ENCODE measurements at regions not wholly inside any gene's neighbourhood (a gene's known extent, or its start where the extent isn't known, plus 50 kb on each side); places are given as distances from the start of the nearest gene placed in this dataset.

DNA sequence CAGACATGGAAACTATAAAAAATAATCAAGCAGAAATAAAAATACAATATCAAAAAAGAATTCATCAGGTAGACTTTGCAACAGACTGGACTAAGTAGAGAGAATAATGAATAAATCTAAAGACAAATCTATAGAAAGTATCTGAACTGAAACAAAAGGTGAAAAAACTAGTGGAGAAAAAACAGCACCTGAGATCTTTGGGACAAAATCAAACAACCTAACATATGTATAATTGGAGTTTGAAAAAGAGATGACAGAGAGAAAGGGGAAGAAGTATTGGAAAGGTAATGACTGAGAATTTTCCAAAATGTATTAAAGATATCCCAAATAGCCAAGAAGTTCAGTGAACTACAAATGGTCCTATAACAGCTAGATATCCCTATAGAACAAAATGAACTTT lies 245.4 kb downstream of the IPO8 start:
- H3K4me3 ChIP-seq (ENCODE audit: low read depth in 1 of 3, low read length in 3 of 3) = no peak overlapping the region
- H3K27me3 ChIP-seq (ENCODE audit: control insufficient read depth in 4 of 4, insufficient read depth in 4 of 4, low read length in 3 of 4) = no peaks in the 10 kb centered on the region
- H3K36me3 ChIP-seq (ENCODE audit: control insufficient read depth in 4 of 4, insufficient read depth in 3 of 4, low read depth in 1 of 4, low read length in 3 of 4) = no peaks in the 10 kb centered on the region
- TF ChIP-seq, protein P1, sequence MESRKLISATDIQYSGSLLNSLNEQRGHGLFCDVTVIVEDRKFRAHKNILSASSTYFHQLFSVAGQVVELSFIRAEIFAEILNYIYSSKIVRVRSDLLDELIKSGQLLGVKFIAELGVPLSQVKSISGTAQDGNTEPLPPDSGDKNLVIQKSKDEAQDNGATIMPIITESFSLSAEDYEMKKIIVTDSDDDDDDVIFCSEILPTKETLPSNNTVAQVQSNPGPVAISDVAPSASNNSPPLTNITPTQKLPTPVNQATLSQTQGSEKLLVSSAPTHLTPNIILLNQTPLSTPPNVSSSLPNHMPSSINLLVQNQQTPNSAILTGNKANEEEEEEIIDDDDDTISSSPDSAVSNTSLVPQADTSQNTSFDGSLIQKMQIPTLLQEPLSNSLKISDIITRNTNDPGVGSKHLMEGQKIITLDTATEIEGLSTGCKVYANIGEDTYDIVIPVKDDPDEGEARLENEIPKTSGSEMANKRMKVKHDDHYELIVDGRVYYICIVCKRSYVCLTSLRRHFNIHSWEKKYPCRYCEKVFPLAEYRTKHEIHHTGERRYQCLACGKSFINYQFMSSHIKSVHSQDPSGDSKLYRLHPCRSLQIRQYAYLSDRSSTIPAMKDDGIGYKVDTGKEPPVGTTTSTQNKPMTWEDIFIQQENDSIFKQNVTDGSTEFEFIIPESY (IDR thresholded peaks at IDR 0.05) = no peak
- no peak for TF ChIP-seq HNF4A (conservative IDR thresholded peaks at IDR 0.05)
- no peak for TF ChIP-seq FOXA2 (IDR thresholded peaks at IDR 0.05)
- TF ChIP-seq JUND (IDR thresholded peaks at IDR 0.05) = no peak
- TF ChIP-seq REST (IDR thresholded peaks at IDR 0.05) = no peak
- no peak for TF ChIP-seq ATF3 (IDR thresholded peaks at IDR 0.05)
- TF ChIP-seq GABPA (IDR thresholded peaks at IDR 0.05 in 1 of 2, conservative IDR thresholded peaks at IDR 0.05 in 1 of 2) = no peak
- no peak for TF ChIP-seq MAX (IDR thresholded peaks at IDR 0.05)
- TF ChIP-seq HNF4G (IDR thresholded peaks at IDR 0.05) = no peak
- TF ChIP-seq RAD21 (IDR thresholded peaks at IDR 0.05) = no peak
- no peak for TF ChIP-seq SP1 (IDR thresholded peaks at IDR 0.05)
- TF ChIP-seq RXRA (IDR thresholded peaks at IDR 0.05) = no peak
- TF ChIP-seq FOXA1 (IDR thresholded peaks at IDR 0.05) = no peak
- no peak for DNase-seq (ENCODE audit: low spot score)
- H3K27ac ChIP-seq (ENCODE audit: low read depth in 1 of 2, low read length in 2 of 2) = no peak overlapping the region
- no peaks in the 10 kb centered on the region for H3K4me1 ChIP-seq (ENCODE audit: control insufficient read depth in 4 of 4, insufficient read depth in 4 of 4, low read length in 3 of 4)
- H3K9me3 ChIP-seq (ENCODE audit: control insufficient read depth in 4 of 4, low read length in 3 of 4) = peaks cover 0 to 5% (median 3%) of the 10 kb centered on the region in 4 donors
- no peak overlapping the region for H3K9ac ChIP-seq (ENCODE audit: low read depth in 1 of 2, low read length in 2 of 2)

- 92% methylated on average over 2 of the region's 2 CpGs for WGBS
- TF ChIP-seq SP1 (IDR thresholded peaks at IDR 0.05) (no peak), NR2F2 (IDR thresholded peaks at IDR 0.05) (no peak), HNF4A (conservative IDR thresholded peaks at IDR 0.05) (no peak), MAX (IDR thresholded peaks at IDR 0.05) (no peak), YY1 (IDR thresholded peaks at IDR 0.05) (no peak), JUND (IDR thresholded peaks at IDR 0.05) (no peak), ATF3 (IDR thresholded peaks at IDR 0.05) (no peak)
- H3K27me3 ChIP-seq (ENCODE audit: control insufficient read depth in 4 of 4, insufficient read depth in 4 of 4, low read length in 3 of 4) = no peaks in the 10 kb centered on the region
- no peak overlapping the region for H3K4me3 ChIP-seq (ENCODE audit: low read depth in 1 of 3, low read length in 3 of 3)
- no peaks in the 10 kb centered on the region for H3K4me1 ChIP-seq (ENCODE audit: control insufficient read depth in 4 of 4, insufficient read depth in 4 of 4, low read length in 3 of 4)
- H3K9ac ChIP-seq (ENCODE audit: low read depth in 1 of 2, low read length in 2 of 2) = no peak overlapping the region
- no peak overlapping the region for H3K27ac ChIP-seq (ENCODE audit: low read depth in 1 of 2, low read length in 2 of 2)
- peaks cover 0 to 5% (median 3%) of the 10 kb centered on the region in 4 donors for H3K9me3 ChIP-seq (ENCODE audit: control insufficient read depth in 4 of 4, low read length in 3 of 4)
- no peak for DNase-seq (ENCODE audit: low spot score)
- no peaks in the 10 kb centered on the region for H3K36me3 ChIP-seq (ENCODE audit: control insufficient read depth in 4 of 4, insufficient read depth in 3 of 4, low read depth in 1 of 4, low read length in 3 of 4)
Observed at GRCh38 chr12:30448038-30448437, 247.6 kb downstream of the IPO8 start.
